ENCODE measurements at regions not wholly inside any gene's neighbourhood (a gene's known extent, or its start where the extent isn't known, plus 50 kb on each side); places are given as distances from the start of the nearest gene placed in this dataset.

GRCh38 chr2:192369969-192370368 lies 175.2 kb upstream of the TMEFF2 start:
- no peak for DNase-seq
- TF ChIP-seq EZH2phosphoT487 (IDR thresholded peaks at IDR 0.05; ENCODE audit: low read length) (no peak), EZH2 (optimal IDR thresholded peaks at IDR 0.05; ENCODE audit: low read depth, low read length) (no peak)
- TF ChIP-seq, protein P1, sequence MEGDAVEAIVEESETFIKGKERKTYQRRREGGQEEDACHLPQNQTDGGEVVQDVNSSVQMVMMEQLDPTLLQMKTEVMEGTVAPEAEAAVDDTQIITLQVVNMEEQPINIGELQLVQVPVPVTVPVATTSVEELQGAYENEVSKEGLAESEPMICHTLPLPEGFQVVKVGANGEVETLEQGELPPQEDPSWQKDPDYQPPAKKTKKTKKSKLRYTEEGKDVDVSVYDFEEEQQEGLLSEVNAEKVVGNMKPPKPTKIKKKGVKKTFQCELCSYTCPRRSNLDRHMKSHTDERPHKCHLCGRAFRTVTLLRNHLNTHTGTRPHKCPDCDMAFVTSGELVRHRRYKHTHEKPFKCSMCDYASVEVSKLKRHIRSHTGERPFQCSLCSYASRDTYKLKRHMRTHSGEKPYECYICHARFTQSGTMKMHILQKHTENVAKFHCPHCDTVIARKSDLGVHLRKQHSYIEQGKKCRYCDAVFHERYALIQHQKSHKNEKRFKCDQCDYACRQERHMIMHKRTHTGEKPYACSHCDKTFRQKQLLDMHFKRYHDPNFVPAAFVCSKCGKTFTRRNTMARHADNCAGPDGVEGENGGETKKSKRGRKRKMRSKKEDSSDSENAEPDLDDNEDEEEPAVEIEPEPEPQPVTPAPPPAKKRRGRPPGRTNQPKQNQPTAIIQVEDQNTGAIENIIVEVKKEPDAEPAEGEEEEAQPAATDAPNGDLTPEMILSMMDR (IDR thresholded peaks at IDR 0.05; ENCODE audit: low read length) = no peak
- H3K27ac ChIP-seq (ENCODE audit: low read length) = no peak overlapping the region
- H3K9me2 ChIP-seq (replicated peaks; ENCODE audit: insufficient read depth, low read length) = no peaks in the 10 kb centered on the region
- no peaks in the 10 kb centered on the region for H4K20me1 ChIP-seq (ENCODE audit: insufficient read depth, low read length)
- H3K36me3 ChIP-seq (replicated peaks; ENCODE audit: insufficient read depth, low read length) = no peaks in the 10 kb centered on the region
- H3K4me2 ChIP-seq (ENCODE audit: low read depth, low read length) = no peak overlapping the region
- no peaks in the 10 kb centered on the region for H3K4me1 ChIP-seq (ENCODE audit: low read length)
- no peak overlapping the region for H3K4me3 ChIP-seq (ENCODE audit: low read length)
- no peaks in the 10 kb centered on the region for H3K27me3 ChIP-seq (replicated peaks; ENCODE audit: insufficient read depth, low read length)
- no peak overlapping the region for H2AFZ ChIP-seq (ENCODE audit: low read length)
- H3K9me3 ChIP-seq (replicated peaks; ENCODE audit: insufficient read depth, low read length) = no peaks in the 10 kb centered on the region
- no peaks in the 10 kb centered on the region for H3F3A ChIP-seq (ENCODE audit: insufficient read depth, low read length)
- H3K79me2 ChIP-seq (ENCODE audit: low read length) = no peaks in the 10 kb centered on the region
- no peak overlapping the region for H3K9ac ChIP-seq (ENCODE audit: low read length)

DNA sequence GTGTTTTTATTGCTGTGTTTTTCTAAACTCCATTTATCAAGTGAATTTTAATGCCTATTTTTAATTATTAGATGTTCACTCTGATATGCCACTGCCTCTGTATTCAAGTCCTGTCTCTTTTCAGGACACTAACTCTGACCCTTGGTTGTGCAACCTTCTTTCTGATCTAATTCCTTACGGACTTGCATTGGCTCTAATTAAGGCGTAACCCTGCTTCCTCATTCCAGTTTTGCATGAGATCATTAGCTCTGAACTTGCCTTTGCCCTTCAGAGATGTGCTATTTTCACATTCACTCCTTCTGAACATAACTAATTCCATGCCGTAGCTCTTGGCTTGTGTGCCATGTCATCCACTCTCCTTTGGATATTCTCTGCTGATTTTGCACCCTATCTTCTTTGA lies 162.5 kb upstream of the TMEFF2 start:
- H3K4me3 ChIP-seq (ENCODE audit: low read length) = no peak overlapping the region
- no peak overlapping the region for H2AFZ ChIP-seq (ENCODE audit: low read length)
- H3K27ac ChIP-seq (ENCODE audit: low read length) = no peak overlapping the region

GRCh38 chr2:192354512-192355244 lies 159.9 kb upstream of the TMEFF2 start:
- peaks cover 24% of the 10 kb centered on the region for H3K4me1 ChIP-seq (ENCODE audit: low read length)
- peak overlapping the region; percentile 57 for H2AFZ ChIP-seq (ENCODE audit: low read length)
- peak overlapping the region; percentile 80 for H3K4me2 ChIP-seq (ENCODE audit: low read depth, low read length)
- no peaks in the 10 kb centered on the region for H3K36me3 ChIP-seq (replicated peaks; ENCODE audit: insufficient read depth, low read length)
- H3K9me3 ChIP-seq (replicated peaks; ENCODE audit: insufficient read depth, low read length) = no peaks in the 10 kb centered on the region
- no peaks in the 10 kb centered on the region for H3K9me2 ChIP-seq (replicated peaks; ENCODE audit: insufficient read depth, low read length)
- peaks cover 15% of the 10 kb centered on the region for H3F3A ChIP-seq (ENCODE audit: insufficient read depth, low read length)
- H3K9ac ChIP-seq (ENCODE audit: low read length) = peak overlapping the region; percentile 60
- H3K27ac ChIP-seq (ENCODE audit: low read length) = peak overlapping the region; percentile 91
- H3K4me3 ChIP-seq (ENCODE audit: low read length) = peak overlapping the region; percentile 28; the same call in 1 of the 2 replicates
- no peaks in the 10 kb centered on the region for H3K79me2 ChIP-seq (ENCODE audit: low read length)
- H4K20me1 ChIP-seq (ENCODE audit: insufficient read depth, low read length) = no peaks in the 10 kb centered on the region
- TF ChIP-seq EZH2phosphoT487 (IDR thresholded peaks at IDR 0.05; ENCODE audit: low read length) (no peak), EZH2 (optimal IDR thresholded peaks at IDR 0.05; ENCODE audit: low read depth, low read length) (no peak)
- TF ChIP-seq, protein P1 (IDR thresholded peaks at IDR 0.05; ENCODE audit: low read length) = no peak
- H3K27me3 ChIP-seq (replicated peaks; ENCODE audit: insufficient read depth, low read length) = no peaks in the 10 kb centered on the region
- DNase-seq = peak; percentile 75

More for the DNA sequence above, 162.5 kb upstream of the TMEFF2 start:
- Histone ChIP-seq H3K9me2 (replicated peaks; ENCODE audit: insufficient read depth, low read length) (no peaks in the 10 kb centered on the region), H3K4me1 (ENCODE audit: low read length) (peaks cover 24% of the 10 kb centered on the region), H3F3A (ENCODE audit: insufficient read depth, low read length) (peaks cover 15% of the 10 kb centered on the region), H3K27me3 (replicated peaks; ENCODE audit: insufficient read depth, low read length) (no peaks in the 10 kb centered on the region), H4K20me1 (ENCODE audit: insufficient read depth, low read length) (no peaks in the 10 kb centered on the region), H3K79me2 (ENCODE audit: low read length) (no peaks in the 10 kb centered on the region), H3K4me2 (ENCODE audit: low read depth, low read length) (no peak overlapping the region), H3K36me3 (replicated peaks; ENCODE audit: insufficient read depth, low read length) (no peaks in the 10 kb centered on the region), H3K9ac (ENCODE audit: low read length) (no peak overlapping the region), H3K9me3 (replicated peaks; ENCODE audit: insufficient read depth, low read length) (no peaks in the 10 kb centered on the region)
- no peak for DNase-seq
- TF ChIP-seq EZH2 (optimal IDR thresholded peaks at IDR 0.05; ENCODE audit: low read depth, low read length) = no peak
- TF ChIP-seq, protein P1 (IDR thresholded peaks at IDR 0.05; ENCODE audit: low read length) = no peak
- TF ChIP-seq EZH2phosphoT487 (IDR thresholded peaks at IDR 0.05; ENCODE audit: low read length) = no peak
